Prostate gland (tissue), 2 donors: ENCODE measurements at regions not wholly inside any gene's neighbourhood (a gene's known extent, or its start where the extent isn't known, plus 50 kb on each side); places are given as distances from the start of the nearest gene placed in this dataset.
"Not testable (repeated sequence)": the region's sequence is repeated elsewhere in the genome, so short reads cannot be mapped to it uniquely, and the experiment has no call there.

ENCODE experiments used
- DNase-seq: peaks from one replicate; pipeline ENCODE4 v3.0.0-alpha.2; 2019; ENCODE audit warnings: low spot score
- H3K27ac ChIP-seq, 2 donors: fragments of 200-600 bp; sonication (generic); 2 replicates each; pipeline ENCODE4 v1.5.1; 2017 to 2019
- H3K27me3 ChIP-seq: fragments of 200-600 bp; sonication (generic); replicated peaks from 2 replicates; pipeline ENCODE4 v1.5.1; 2019; ENCODE audit not compliant: insufficient read depth
- H3K36me3 ChIP-seq, 2 donors: fragments of 200-600 bp; sonication (generic); 1 replicate in 1 of 2; 2 replicates in 1 of 2; pipeline versions ENCODE4 v1.5.1 to v1.8.1; 2017 to 2019
- H3K4me1 ChIP-seq: fragments of 200-600 bp; sonication (generic); replicated peaks from 2 replicates; pipeline ENCODE4 v1.5.1; 2019
- H3K4me3 ChIP-seq, 2 donors: fragments of 200-600 bp; sonication (generic); 2 replicates each; pipeline ENCODE4 v1.5.1; 2017 to 2019
- H3K9me3 ChIP-seq: fragments of 200-600 bp; sonication (generic); 2 replicates; pipeline ENCODE4 v1.5.1; 2017
- POLR2A ChIP-seq: fragments of 450-650 bp; IDR thresholded peaks from one replicate; pipeline ENCODE4 v1.6.1; 2016; ENCODE audit warnings: antibody characterized with exemption, mild to moderate bottlenecking
- POLR2AphosphoS5 ChIP-seq: sonication (generic); formaldehyde crosslinking; IDR thresholded peaks from one replicate; pipeline ENCODE4 v1.6.1; 2017; ENCODE audit warnings: antibody characterized with exemption
- WGBS: methylation state at CpG from one replicate; pipeline ENCODE4 v1.1.5; 2018; 5-methylcytosine and 5-hydroxymethylcytosine counted together
- intact Hi-C: fragments of 100-400 bp; cut with DNase I; formaldehyde crosslinking; loops from one replicate; pipeline ENCODE4 v1.14.2; 2022
- TF ChIP-seq, protein P1 (sequence below), 4 experiments: fragments of 200-600 bp in 2 of 4; fragments of 450-650 bp in 2 of 4; sonication (generic) in 2 of 4; IDR thresholded peaks; 1 replicate in 3 of 4; 2 replicates in 1 of 4; pipeline ENCODE4 v1.5.1; 2016 to 2019; ENCODE audit warnings: antibody characterized with exemption in 4 of 4, mild to moderate bottlenecking in 2 of 4, moderate library complexity in 2 of 4

DNA sequence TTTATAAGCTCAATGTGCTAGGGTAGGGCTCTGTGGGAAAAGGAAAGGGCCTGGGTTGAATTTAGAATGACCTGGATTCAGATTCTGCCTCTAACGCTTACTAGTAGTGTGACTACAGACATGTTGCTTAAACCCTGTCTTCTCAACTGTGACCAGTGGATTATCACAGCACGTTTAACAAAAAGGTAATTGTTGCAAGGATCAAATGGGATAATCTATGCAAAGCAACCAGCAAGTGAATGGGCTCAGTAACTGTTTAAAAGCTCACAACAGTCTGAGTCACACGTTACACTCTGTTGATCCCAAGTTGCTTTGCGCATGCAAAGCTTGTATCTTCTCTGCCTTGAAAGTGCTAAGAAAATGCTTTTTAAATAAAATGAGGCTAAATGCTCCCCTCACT lies 236.5 kb downstream of the IL20RB start:
- DNase-seq = no peak
- no peak for TF ChIP-seq POLR2A
- TF ChIP-seq, protein P1, sequence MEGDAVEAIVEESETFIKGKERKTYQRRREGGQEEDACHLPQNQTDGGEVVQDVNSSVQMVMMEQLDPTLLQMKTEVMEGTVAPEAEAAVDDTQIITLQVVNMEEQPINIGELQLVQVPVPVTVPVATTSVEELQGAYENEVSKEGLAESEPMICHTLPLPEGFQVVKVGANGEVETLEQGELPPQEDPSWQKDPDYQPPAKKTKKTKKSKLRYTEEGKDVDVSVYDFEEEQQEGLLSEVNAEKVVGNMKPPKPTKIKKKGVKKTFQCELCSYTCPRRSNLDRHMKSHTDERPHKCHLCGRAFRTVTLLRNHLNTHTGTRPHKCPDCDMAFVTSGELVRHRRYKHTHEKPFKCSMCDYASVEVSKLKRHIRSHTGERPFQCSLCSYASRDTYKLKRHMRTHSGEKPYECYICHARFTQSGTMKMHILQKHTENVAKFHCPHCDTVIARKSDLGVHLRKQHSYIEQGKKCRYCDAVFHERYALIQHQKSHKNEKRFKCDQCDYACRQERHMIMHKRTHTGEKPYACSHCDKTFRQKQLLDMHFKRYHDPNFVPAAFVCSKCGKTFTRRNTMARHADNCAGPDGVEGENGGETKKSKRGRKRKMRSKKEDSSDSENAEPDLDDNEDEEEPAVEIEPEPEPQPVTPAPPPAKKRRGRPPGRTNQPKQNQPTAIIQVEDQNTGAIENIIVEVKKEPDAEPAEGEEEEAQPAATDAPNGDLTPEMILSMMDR (IDR thresholded peaks at IDR 0.05) = no peak
- TF ChIP-seq POLR2AphosphoS5 = no peak
- no peaks in the 10 kb centered on the region for H3K9me3 ChIP-seq
- no peak overlapping the region for H3K4me3 ChIP-seq
- intact Hi-C loops = no loop called here
- no peaks in the 10 kb centered on the region for H3K36me3 ChIP-seq
- no peak overlapping the region for H3K27ac ChIP-seq
- no peaks in the 10 kb centered on the region for H3K4me1 ChIP-seq
- no peaks in the 10 kb centered on the region for H3K27me3 ChIP-seq
- WGBS = 61% methylated on average over 4 of the region's 4 CpGs

DNA sequence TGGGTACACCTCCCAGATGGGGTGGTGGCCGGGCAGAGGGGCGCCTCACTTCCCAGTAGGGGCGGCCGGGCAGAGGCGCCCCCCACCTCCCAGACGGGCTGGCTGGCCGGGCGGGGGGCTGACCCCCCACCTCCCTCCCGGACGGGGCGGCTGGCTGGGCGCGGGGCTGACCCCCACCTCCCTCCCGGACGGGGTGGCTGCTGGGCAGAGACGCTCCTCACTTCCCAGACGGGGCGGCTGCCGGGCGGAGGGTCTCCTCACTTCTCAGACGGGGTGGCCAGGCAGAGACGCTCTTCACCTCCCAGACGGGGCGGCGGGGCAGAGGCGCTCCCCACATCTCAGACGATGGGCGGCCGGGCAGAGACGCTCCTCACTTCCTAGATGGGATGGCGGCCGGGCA lies 240.6 kb downstream of the IL20RB start:
- DNase-seq, H3K9me3 ChIP-seq, H3K4me3 ChIP-seq, H3K27me3 ChIP-seq, intact Hi-C loops, H3K4me1 ChIP-seq, H3K36me3 ChIP-seq, H3K27ac ChIP-seq: not testable (repeated sequence)
- 97% methylated on average over 32 of the region's 32 CpGs for WGBS

DNA sequence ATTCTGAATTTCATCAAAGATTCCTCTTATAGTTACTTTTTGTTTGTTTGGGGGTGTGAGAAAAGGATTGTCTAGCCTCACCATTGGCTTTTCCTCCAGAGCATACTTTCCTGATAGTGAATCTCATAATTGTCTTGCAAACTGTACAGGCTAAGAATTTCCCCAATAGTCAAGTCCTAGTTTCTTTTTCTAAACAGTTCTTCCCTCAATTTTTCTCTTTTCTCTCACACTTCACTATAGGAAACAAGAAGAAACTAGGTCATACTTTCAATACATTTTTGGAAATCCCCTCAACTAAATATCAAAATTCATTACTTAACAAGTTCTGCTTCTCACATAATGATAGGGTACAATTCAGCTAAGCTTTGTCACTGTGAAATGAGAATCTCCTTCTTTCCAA lies 241.9 kb downstream of the IL20RB start:
- Histone ChIP-seq H3K27ac (no peak overlapping the region), H3K9me3 (no peaks in the 10 kb centered on the region), H3K4me3 (no peak overlapping the region), H3K27me3 (no peaks in the 10 kb centered on the region), H3K36me3 (no peaks in the 10 kb centered on the region), H3K4me1 (no peaks in the 10 kb centered on the region)
- TF ChIP-seq POLR2AphosphoS5 (no peak), POLR2A (no peak)
- TF ChIP-seq, protein P1 (IDR thresholded peaks at IDR 0.05) = no peak
- DNase-seq = no peak
- intact Hi-C loops = no loop called here

DNA sequence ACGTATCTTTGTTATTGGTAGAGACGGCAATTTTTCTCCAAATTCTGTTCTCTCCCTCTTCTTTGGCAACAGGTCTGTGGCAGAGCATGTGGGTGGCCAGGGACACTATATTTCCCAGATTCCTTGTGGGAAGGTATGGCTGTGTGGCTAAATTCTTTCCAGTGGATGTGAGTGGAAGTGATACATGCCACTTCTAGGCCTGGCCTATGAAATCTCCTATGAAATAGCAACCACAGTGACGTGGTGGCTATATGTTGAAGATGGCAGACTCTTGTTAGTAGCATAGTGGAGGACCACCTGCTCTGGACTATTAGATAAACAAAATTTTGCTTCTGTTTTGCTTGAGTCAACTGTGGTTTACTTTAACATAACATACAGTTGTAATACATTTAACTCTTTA lies 243.3 kb downstream of the IL20RB start:
- no peak overlapping the region for H3K27ac ChIP-seq
- H3K27me3 ChIP-seq = no peaks in the 10 kb centered on the region
- H3K4me1 ChIP-seq = no peaks in the 10 kb centered on the region
- no peaks in the 10 kb centered on the region for H3K36me3 ChIP-seq
- WGBS = 85% methylated on average over 3 of the region's 3 CpGs
- TF ChIP-seq, protein P1 (IDR thresholded peaks at IDR 0.05) = no peak
- intact Hi-C loops = no loop called here
- no peaks in the 10 kb centered on the region for H3K9me3 ChIP-seq
- no peak overlapping the region for H3K4me3 ChIP-seq
- no peak for DNase-seq

DNA sequence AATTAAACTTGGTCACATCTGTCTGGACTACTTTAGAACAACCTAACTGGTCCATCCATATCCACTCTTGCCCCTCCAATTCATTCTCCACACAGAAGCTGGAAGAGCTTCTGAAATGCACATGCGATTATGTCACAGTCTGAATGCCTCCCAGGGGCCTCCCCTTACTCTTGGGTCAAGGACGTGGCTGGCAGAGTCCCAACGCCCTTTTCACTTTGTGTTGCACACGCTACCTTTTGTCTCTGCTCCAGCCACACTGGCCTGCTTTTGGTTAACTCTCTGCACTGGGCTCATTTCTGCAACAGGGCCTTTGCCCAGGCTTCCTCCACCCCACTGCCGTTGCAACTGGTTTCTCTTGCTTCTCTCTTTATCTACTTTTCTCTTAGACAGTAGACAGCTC lies 245.2 kb downstream of the IL20RB start:
- H3K4me3 ChIP-seq = no peak overlapping the region
- no peaks in the 10 kb centered on the region for H3K9me3 ChIP-seq
- H3K36me3 ChIP-seq = no peaks in the 10 kb centered on the region
- 78% methylated on average over 5 of the region's 5 CpGs for WGBS
- H3K4me1 ChIP-seq = no peaks in the 10 kb centered on the region
- no peak for TF ChIP-seq POLR2AphosphoS5
- no peak for TF ChIP-seq POLR2A
- TF ChIP-seq, protein P1 (IDR thresholded peaks at IDR 0.05) = no peak
- no peak overlapping the region for H3K27ac ChIP-seq
- no peak for DNase-seq
- H3K27me3 ChIP-seq = no peaks in the 10 kb centered on the region
- intact Hi-C loops = no loop called here

DNA sequence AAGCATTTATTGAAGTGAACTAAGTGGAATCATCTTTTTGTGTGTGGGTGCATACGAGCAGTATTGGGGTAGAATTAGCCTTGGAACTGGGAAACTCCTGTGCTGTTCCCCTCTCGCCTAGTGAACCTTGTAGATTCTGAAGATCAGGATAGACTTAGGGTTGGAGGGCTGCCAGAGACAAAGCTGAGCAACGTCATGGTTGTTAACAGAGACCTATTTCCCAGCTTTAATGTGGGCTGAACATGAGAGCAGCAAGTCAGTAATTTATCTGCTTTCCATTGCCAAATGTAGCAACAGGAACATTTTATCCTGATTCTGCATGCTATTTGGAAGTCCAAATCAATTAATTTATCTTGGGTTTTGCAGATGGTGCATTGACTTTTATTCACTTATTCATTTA lies 246.6 kb downstream of the IL20RB start:
- intact Hi-C loops = no loop called here
- WGBS = 55% methylated on average over 3 of the region's 3 CpGs
- no peak for DNase-seq
- no peak for TF ChIP-seq POLR2AphosphoS5
- TF ChIP-seq, protein P1 (IDR thresholded peaks at IDR 0.05) = no peak
- TF ChIP-seq POLR2A = no peak
- H3K4me1 ChIP-seq = no peaks in the 10 kb centered on the region
- H3K36me3 ChIP-seq = no peaks in the 10 kb centered on the region
- no peaks in the 10 kb centered on the region for H3K9me3 ChIP-seq
- H3K27me3 ChIP-seq = peaks cover 2% of the 10 kb centered on the region
- no peak overlapping the region for H3K4me3 ChIP-seq
- no peak overlapping the region for H3K27ac ChIP-seq
